COLO668 (cell line): ENCODE measurements at regions not wholly inside any gene's neighbourhood (a gene's known extent, or its start where the extent isn't known, plus 50 kb on each side); places are given as distances from the start of the nearest gene placed in this dataset.
"Not testable (repeated sequence)": the region's sequence is repeated elsewhere in the genome, so short reads cannot be mapped to it uniquely, and the experiment has no call there.

ENCODE experiments used
- DNase-seq: peaks from one replicate; lab custom pipeline; 2025; ENCODE audit not compliant: unreplicated experiment; lab: John Stamatoyannopoulos, UW

GRCh38 chrX:55981603-55982002 lies 250.6 kb upstream of the KLF8 start:
- DNase-seq = no peak

GRCh38 chrX:55996649-55997048 lies 235.5 kb upstream of the KLF8 start:
- DNase-seq = no peak

- DNase-seq = no peak
Measured at GRCh38 chrX:56000174-56000573, 232.0 kb upstream of the KLF8 start.

- no peak for DNase-seq
Measured at GRCh38 chrX:56000729-56001128, 231.4 kb upstream of the KLF8 start.

GRCh38 chrX:56025872-56026571 lies 206.1 kb upstream of the KLF8 start:
- DNase-seq = no peak

GRCh38 chrX:56026815-56027214 lies 205.3 kb upstream of the KLF8 start:
- DNase-seq = no peak

GRCh38 chrX:56029188-56029587 lies 203.0 kb upstream of the KLF8 start:
- no peak for DNase-seq

- peak; percentile 4 for DNase-seq
Measured at GRCh38 chrX:56029691-56030090, 202.5 kb upstream of the KLF8 start.

- no peak for DNase-seq
Measured at GRCh38 chrX:56031409-56031808, 200.7 kb upstream of the KLF8 start.

GRCh38 chrX:56033495-56034180 lies 198.5 kb upstream of the KLF8 start:
- no peak for DNase-seq

- DNase-seq = not testable (repeated sequence)
Measured at GRCh38 chrX:56052673-56053330, 179.4 kb upstream of the KLF8 start.

- no peak for DNase-seq
Measured at GRCh38 chrX:56057325-56057724, 174.8 kb upstream of the KLF8 start.

- DNase-seq = no peak
Measured at GRCh38 chrX:56066016-56066415, 166.1 kb upstream of the KLF8 start.

- no peak for DNase-seq
Measured at GRCh38 chrX:56068274-56068758, 163.8 kb upstream of the KLF8 start.

GRCh38 chrX:56069299-56069931 lies 162.7 kb upstream of the KLF8 start:
- no peak for DNase-seq

GRCh38 chrX:56089376-56089775 lies 142.8 kb upstream of the KLF8 start:
- no peak for DNase-seq

- no peak for DNase-seq
Measured at GRCh38 chrX:56099271-56099670, 132.9 kb upstream of the KLF8 start.

GRCh38 chrX:56107320-56107719 lies 124.8 kb upstream of the KLF8 start:
- DNase-seq = peak; percentile 0

- no peak for DNase-seq
Measured at GRCh38 chrX:56113785-56114436, 118.2 kb upstream of the KLF8 start.

- no peak for DNase-seq
Measured at GRCh38 chrX:56114437-56114787, 117.7 kb upstream of the KLF8 start.

GRCh38 chrX:56120242-56120641 lies 111.9 kb upstream of the KLF8 start:
- no peak for DNase-seq
